Uterus (tissue), 2 donors: ENCODE measurements at regions not wholly inside any gene's neighbourhood (a gene's known extent, or its start where the extent isn't known, plus 50 kb on each side); places are given as distances from the start of the nearest gene placed in this dataset.

Experiments
- POLR2A ChIP-seq, 2 donors: fragments of 450-650 bp; IDR thresholded peaks; one replicate each; pipeline ENCODE4 v1.6.1; 2016; ENCODE audit warnings: antibody characterized with exemption in 2 of 2, mild to moderate bottlenecking in 1 of 2, moderate library complexity in 1 of 2
- TF ChIP-seq, protein P1 (sequence below), 4 experiments: fragments of 200-600 bp in 2 of 4; fragments of 450-650 bp in 2 of 4; sonication (generic) in 2 of 4; IDR thresholded peaks; one replicate each; pipeline ENCODE4 v1.5.1; 2016 to 2019; ENCODE audit warnings: antibody characterized with exemption in 4 of 4, mild to moderate bottlenecking in 2 of 4, moderate library complexity in 1 of 4

DNA sequence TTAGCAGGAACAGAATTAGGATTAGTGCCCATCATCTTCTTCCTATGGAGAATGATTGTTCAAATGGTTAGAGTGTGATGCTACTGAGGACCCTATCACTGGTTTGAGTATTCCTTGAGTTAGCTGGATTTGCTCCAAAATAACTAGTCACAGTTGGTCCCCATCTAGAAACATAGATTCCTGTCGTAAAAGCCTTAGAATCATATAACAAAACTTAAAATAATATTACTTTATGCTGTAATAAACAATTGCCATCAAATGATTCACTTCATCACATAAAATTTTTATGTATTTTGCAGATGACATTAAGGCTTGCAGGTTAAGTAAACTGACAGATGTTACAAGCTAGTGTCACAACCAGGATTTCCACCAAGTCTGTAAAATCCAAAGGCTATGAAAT, 209.8 kb downstream of the CCER1 start:
- TF ChIP-seq, protein P1, sequence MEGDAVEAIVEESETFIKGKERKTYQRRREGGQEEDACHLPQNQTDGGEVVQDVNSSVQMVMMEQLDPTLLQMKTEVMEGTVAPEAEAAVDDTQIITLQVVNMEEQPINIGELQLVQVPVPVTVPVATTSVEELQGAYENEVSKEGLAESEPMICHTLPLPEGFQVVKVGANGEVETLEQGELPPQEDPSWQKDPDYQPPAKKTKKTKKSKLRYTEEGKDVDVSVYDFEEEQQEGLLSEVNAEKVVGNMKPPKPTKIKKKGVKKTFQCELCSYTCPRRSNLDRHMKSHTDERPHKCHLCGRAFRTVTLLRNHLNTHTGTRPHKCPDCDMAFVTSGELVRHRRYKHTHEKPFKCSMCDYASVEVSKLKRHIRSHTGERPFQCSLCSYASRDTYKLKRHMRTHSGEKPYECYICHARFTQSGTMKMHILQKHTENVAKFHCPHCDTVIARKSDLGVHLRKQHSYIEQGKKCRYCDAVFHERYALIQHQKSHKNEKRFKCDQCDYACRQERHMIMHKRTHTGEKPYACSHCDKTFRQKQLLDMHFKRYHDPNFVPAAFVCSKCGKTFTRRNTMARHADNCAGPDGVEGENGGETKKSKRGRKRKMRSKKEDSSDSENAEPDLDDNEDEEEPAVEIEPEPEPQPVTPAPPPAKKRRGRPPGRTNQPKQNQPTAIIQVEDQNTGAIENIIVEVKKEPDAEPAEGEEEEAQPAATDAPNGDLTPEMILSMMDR (IDR thresholded peaks at IDR 0.05): no peak
- TF ChIP-seq POLR2A (IDR thresholded peaks at IDR 0.05): no peak
